Right atrium auricular region (tissue), 2 donors: ENCODE measurements at regions not wholly inside any gene's neighbourhood (a gene's known extent, or its start where the extent isn't known, plus 50 kb on each side); places are given as distances from the start of the nearest gene placed in this dataset.

Experiments
- DNase-seq: peaks from one replicate; pipeline ENCODE4 v3.0.0-alpha.2; 2019; ENCODE audit warnings: low spot score
- H3K27ac ChIP-seq, 2 donors: fragments of 200-600 bp; sonication (generic); 1 replicate in 1 of 2; 2 replicates in 1 of 2; pipeline ENCODE4 v1.5.1; 2016 to 2019
- H3K27me3 ChIP-seq, 2 donors: fragments of 200-600 bp; sonication (generic); one replicate each; pipeline versions ENCODE4 v1.5.1 to v1.6.0; 2017 to 2019
- H3K36me3 ChIP-seq: fragments of 200-600 bp; sonication (generic); one replicate; pipeline ENCODE4 v1.5.1; 2016
- H3K4me1 ChIP-seq, 2 donors: fragments of 200-600 bp; sonication (generic); one replicate each; pipeline versions ENCODE4 v1.5.1 to v1.6.0; 2017 to 2019
- H3K4me3 ChIP-seq, 2 donors: fragments of 200-600 bp; sonication (generic); 1 replicate in 1 of 2; 2 replicates in 1 of 2; pipeline ENCODE4 v1.5.1; 2017 to 2019; ENCODE audit warnings: mild to moderate bottlenecking in 1 of 2, moderate library complexity in 1 of 2
- H3K9me3 ChIP-seq, 2 donors: fragments of 200-600 bp; sonication (generic); one replicate each; pipeline ENCODE4 v1.5.1; 2019
- CTCF ChIP-seq, 2 donors: fragments of 200-600 bp; sonication (generic); IDR thresholded peaks; one replicate each; pipeline ENCODE4 v1.5.1; 2019; ENCODE audit warnings: antibody characterized with exemption in 2 of 2

GRCh38 chr10:125377368-125377767 lies 217.0 kb upstream of the CTBP2 start:
- H3K4me1 ChIP-seq: no peaks in the 10 kb centered on the region
- no peaks in the 10 kb centered on the region for H3K36me3 ChIP-seq
- no peak overlapping the region for H3K4me3 ChIP-seq
- no peak for TF ChIP-seq CTCF (IDR thresholded peaks at IDR 0.05)
- no peak for DNase-seq
- H3K27ac ChIP-seq: no peak overlapping the region
- peaks cover 0 to 16% of the 10 kb centered on the region in 2 donors for H3K9me3 ChIP-seq
- no peaks in the 10 kb centered on the region for H3K27me3 ChIP-seq

- no peak overlapping the region for H3K4me3 ChIP-seq
- no peaks in the 10 kb centered on the region for H3K36me3 ChIP-seq
- no peak for DNase-seq
- H3K9me3 ChIP-seq: peaks cover 0 to 12% of the 10 kb centered on the region in 2 donors
- no peaks in the 10 kb centered on the region for H3K4me1 ChIP-seq
- H3K27me3 ChIP-seq: no peaks in the 10 kb centered on the region
- peak in 1 of 2 donors; percentile 54 for TF ChIP-seq CTCF (IDR thresholded peaks at IDR 0.05)
- H3K27ac ChIP-seq: no peak overlapping the region
Measured at GRCh38 chr10:125375210-125375609, 214.8 kb upstream of the CTBP2 start.

- Histone ChIP-seq H3K4me3 (no peak overlapping the region), H3K27me3 (no peaks in the 10 kb centered on the region), H3K36me3 (no peaks in the 10 kb centered on the region), H3K4me1 (no peaks in the 10 kb centered on the region), H3K9me3 (no peaks in the 10 kb centered on the region), H3K27ac (no peak overlapping the region)
- no peak for DNase-seq
- TF ChIP-seq CTCF (IDR thresholded peaks at IDR 0.05): no peak
Measured at GRCh38 chr10:125373546-125373945, 213.2 kb upstream of the CTBP2 start.

- no peak for DNase-seq
- H3K27me3 ChIP-seq: no peaks in the 10 kb centered on the region
- no peaks in the 10 kb centered on the region for H3K4me1 ChIP-seq
- H3K36me3 ChIP-seq: no peaks in the 10 kb centered on the region
- peaks cover 0 to 4% of the 10 kb centered on the region in 2 donors for H3K9me3 ChIP-seq
- no peak overlapping the region for H3K27ac ChIP-seq
- H3K4me3 ChIP-seq: no peak overlapping the region
- no peak for TF ChIP-seq CTCF (IDR thresholded peaks at IDR 0.05)
Measured at GRCh38 chr10:125370578-125370977, 210.2 kb upstream of the CTBP2 start.

GRCh38 chr10:125369382-125370326 lies 209.3 kb upstream of the CTBP2 start:
- no peaks in the 10 kb centered on the region for H3K36me3 ChIP-seq
- TF ChIP-seq CTCF (IDR thresholded peaks at IDR 0.05): no peak
- DNase-seq: no peak
- no peak overlapping the region for H3K4me3 ChIP-seq
- H3K9me3 ChIP-seq: peaks cover 0 to 10% of the 10 kb centered on the region in 2 donors
- H3K4me1 ChIP-seq: no peaks in the 10 kb centered on the region
- H3K27ac ChIP-seq: no peak overlapping the region
- H3K27me3 ChIP-seq: no peaks in the 10 kb centered on the region
